ENCODE measurements at regions not wholly inside any gene's neighbourhood (a gene's known extent, or its start where the extent isn't known, plus 50 kb on each side); places are given as distances from the start of the nearest gene placed in this dataset.

GRCh38 chr10:53153831-53154230 lies 381.2 kb upstream of the MBL2 start:
- TF ChIP-seq PAX5 (IDR thresholded peaks at IDR 0.05; ENCODE audit: insufficient read depth, low read length, severe bottlenecking), result no peak
- no peak for TF ChIP-seq POU2F2 (IDR thresholded peaks at IDR 0.05; ENCODE audit: low read depth, low read length)
- no peak for TF ChIP-seq TAF1 (IDR thresholded peaks at IDR 0.05; ENCODE audit: low read depth, low read length)
- TF ChIP-seq POLR2A (IDR thresholded peaks at IDR 0.05; ENCODE audit: low read depth, low read length), result no peak
- no peak for TF ChIP-seq POLR2AphosphoS5 (IDR thresholded peaks at IDR 0.05; ENCODE audit: low read depth, low read length)
- no peak for TF ChIP-seq SPI1 (IDR thresholded peaks at IDR 0.05; ENCODE audit: low read depth, low read length)
- DNase-seq (ENCODE audit: insufficient read length, low spot score), result no peak
- no peak for FAIRE-seq

- FAIRE-seq (no peak), DNase-seq (ENCODE audit: insufficient read length, low spot score) (no peak)
- TF ChIP-seq POLR2A (IDR thresholded peaks at IDR 0.05; ENCODE audit: low read depth, low read length), result no peak
- no peak for TF ChIP-seq POLR2AphosphoS5 (IDR thresholded peaks at IDR 0.05; ENCODE audit: low read depth, low read length)
- TF ChIP-seq POU2F2 (IDR thresholded peaks at IDR 0.05; ENCODE audit: low read depth, low read length), result no peak
Measured at GRCh38 chr10:53140506-53140905, 367.9 kb upstream of the MBL2 start.

- no peak for FAIRE-seq
- TF ChIP-seq SPI1 (IDR thresholded peaks at IDR 0.05; ENCODE audit: low read depth, low read length), result no peak
- no peak for TF ChIP-seq POLR2AphosphoS5 (IDR thresholded peaks at IDR 0.05; ENCODE audit: low read depth, low read length)
- TF ChIP-seq POLR2A (IDR thresholded peaks at IDR 0.05; ENCODE audit: low read depth, low read length), result no peak
- no peak for TF ChIP-seq POU2F2 (IDR thresholded peaks at IDR 0.05; ENCODE audit: low read depth, low read length)
- TF ChIP-seq PAX5 (IDR thresholded peaks at IDR 0.05; ENCODE audit: insufficient read depth, low read length, severe bottlenecking), result no peak
- TF ChIP-seq TAF1 (IDR thresholded peaks at IDR 0.05; ENCODE audit: low read depth, low read length), result no peak
- no peak for DNase-seq (ENCODE audit: insufficient read length, low spot score)
Measured at GRCh38 chr10:53135897-53136253, 363.3 kb upstream of the MBL2 start.

- DNase-seq (ENCODE audit: insufficient read length, low spot score) (no peak), FAIRE-seq (no peak)
- TF ChIP-seq TAF1 (IDR thresholded peaks at IDR 0.05; ENCODE audit: low read depth, low read length) (no peak), POLR2A (IDR thresholded peaks at IDR 0.05; ENCODE audit: low read depth, low read length) (no peak), PAX5 (IDR thresholded peaks at IDR 0.05; ENCODE audit: insufficient read depth, low read length, severe bottlenecking) (no peak), SPI1 (IDR thresholded peaks at IDR 0.05; ENCODE audit: low read depth, low read length) (no peak), POLR2AphosphoS5 (IDR thresholded peaks at IDR 0.05; ENCODE audit: low read depth, low read length) (no peak), POU2F2 (IDR thresholded peaks at IDR 0.05; ENCODE audit: low read depth, low read length) (no peak)
Measured at GRCh38 chr10:53135213-53135896, 362.8 kb upstream of the MBL2 start.

GRCh38 chr10:53134050-53134449 lies 361.5 kb upstream of the MBL2 start:
- TF ChIP-seq POLR2A (IDR thresholded peaks at IDR 0.05; ENCODE audit: low read depth, low read length), result no peak
- no peak for TF ChIP-seq POLR2AphosphoS5 (IDR thresholded peaks at IDR 0.05; ENCODE audit: low read depth, low read length)
- TF ChIP-seq SPI1 (IDR thresholded peaks at IDR 0.05; ENCODE audit: low read depth, low read length), result no peak
- no peak for TF ChIP-seq PAX5 (IDR thresholded peaks at IDR 0.05; ENCODE audit: insufficient read depth, low read length, severe bottlenecking)
- TF ChIP-seq POU2F2 (IDR thresholded peaks at IDR 0.05; ENCODE audit: low read depth, low read length), result no peak
- TF ChIP-seq TAF1 (IDR thresholded peaks at IDR 0.05; ENCODE audit: low read depth, low read length), result no peak
- FAIRE-seq, result no peak

GRCh38 chr10:53130337-53130736 lies 357.8 kb upstream of the MBL2 start:
- FAIRE-seq, result no peak
- no peak for DNase-seq (ENCODE audit: insufficient read length, low spot score)
- no peak for TF ChIP-seq SPI1 (IDR thresholded peaks at IDR 0.05; ENCODE audit: low read depth, low read length)
- no peak for TF ChIP-seq POLR2AphosphoS5 (IDR thresholded peaks at IDR 0.05; ENCODE audit: low read depth, low read length)
- TF ChIP-seq TAF1 (IDR thresholded peaks at IDR 0.05; ENCODE audit: low read depth, low read length), result no peak
- no peak for TF ChIP-seq POLR2A (IDR thresholded peaks at IDR 0.05; ENCODE audit: low read depth, low read length)
- no peak for TF ChIP-seq POU2F2 (IDR thresholded peaks at IDR 0.05; ENCODE audit: low read depth, low read length)
- no peak for TF ChIP-seq PAX5 (IDR thresholded peaks at IDR 0.05; ENCODE audit: insufficient read depth, low read length, severe bottlenecking)

More at GRCh38 chr10:53134050-53134449, 361.5 kb upstream of the MBL2 start:
- no peak for DNase-seq (ENCODE audit: insufficient read length, low spot score)

- DNase-seq (ENCODE audit: insufficient read length, low spot score) (no peak), FAIRE-seq (no peak)
- no peak for TF ChIP-seq POU2F2 (IDR thresholded peaks at IDR 0.05; ENCODE audit: low read depth, low read length)
- no peak for TF ChIP-seq SPI1 (IDR thresholded peaks at IDR 0.05; ENCODE audit: low read depth, low read length)
- no peak for TF ChIP-seq TAF1 (IDR thresholded peaks at IDR 0.05; ENCODE audit: low read depth, low read length)
- TF ChIP-seq POLR2AphosphoS5 (IDR thresholded peaks at IDR 0.05; ENCODE audit: low read depth, low read length), result no peak
- TF ChIP-seq POLR2A (IDR thresholded peaks at IDR 0.05; ENCODE audit: low read depth, low read length), result no peak
- no peak for TF ChIP-seq PAX5 (IDR thresholded peaks at IDR 0.05; ENCODE audit: insufficient read depth, low read length, severe bottlenecking)
Measured at GRCh38 chr10:53127686-53128085, 355.1 kb upstream of the MBL2 start.

- FAIRE-seq, result no peak
- TF ChIP-seq POLR2A (IDR thresholded peaks at IDR 0.05; ENCODE audit: low read depth, low read length) (no peak), PAX5 (IDR thresholded peaks at IDR 0.05; ENCODE audit: insufficient read depth, low read length, severe bottlenecking) (no peak)
- no peak for DNase-seq (ENCODE audit: insufficient read length, low spot score)
Measured at GRCh38 chr10:53123311-53123710, 350.7 kb upstream of the MBL2 start.

- TF ChIP-seq POLR2AphosphoS5 (IDR thresholded peaks at IDR 0.05; ENCODE audit: low read depth, low read length) (no peak), PAX5 (IDR thresholded peaks at IDR 0.05; ENCODE audit: insufficient read depth, low read length, severe bottlenecking) (no peak), SPI1 (IDR thresholded peaks at IDR 0.05; ENCODE audit: low read depth, low read length) (peak; percentile 51), TAF1 (IDR thresholded peaks at IDR 0.05; ENCODE audit: low read depth, low read length) (no peak), POLR2A (IDR thresholded peaks at IDR 0.05; ENCODE audit: low read depth, low read length) (no peak)
- FAIRE-seq (no peak), DNase-seq (ENCODE audit: insufficient read length, low spot score) (no peak)
Measured at GRCh38 chr10:53122281-53122680, 349.7 kb upstream of the MBL2 start.

GRCh38 chr10:53115660-53116059 lies 343.1 kb upstream of the MBL2 start:
- TF ChIP-seq POU2F2 (IDR thresholded peaks at IDR 0.05; ENCODE audit: low read depth, low read length) (no peak), TAF1 (IDR thresholded peaks at IDR 0.05; ENCODE audit: low read depth, low read length) (no peak), POLR2A (IDR thresholded peaks at IDR 0.05; ENCODE audit: low read depth, low read length) (no peak), SPI1 (IDR thresholded peaks at IDR 0.05; ENCODE audit: low read depth, low read length) (no peak), PAX5 (IDR thresholded peaks at IDR 0.05; ENCODE audit: insufficient read depth, low read length, severe bottlenecking) (no peak), POLR2AphosphoS5 (IDR thresholded peaks at IDR 0.05; ENCODE audit: low read depth, low read length) (no peak)
- no peak for FAIRE-seq
- DNase-seq (ENCODE audit: insufficient read length, low spot score), result no peak
